NCI-H187 treated with DMSO at 0.1 percent for 48 hours (cell line): ENCODE measurements at regions not wholly inside any gene's neighbourhood (a gene's known extent, or its start where the extent isn't known, plus 50 kb on each side); places are given as distances from the start of the nearest gene placed in this dataset.

Experiments used
- DNase-seq: peaks from one replicate; lab custom pipeline; 2025; lab: John Stamatoyannopoulos, UW

GRCh38 chr5:154107010-154107409 is 68.2 kb downstream of the MFAP3 start:
- no peak for DNase-seq

DNA sequence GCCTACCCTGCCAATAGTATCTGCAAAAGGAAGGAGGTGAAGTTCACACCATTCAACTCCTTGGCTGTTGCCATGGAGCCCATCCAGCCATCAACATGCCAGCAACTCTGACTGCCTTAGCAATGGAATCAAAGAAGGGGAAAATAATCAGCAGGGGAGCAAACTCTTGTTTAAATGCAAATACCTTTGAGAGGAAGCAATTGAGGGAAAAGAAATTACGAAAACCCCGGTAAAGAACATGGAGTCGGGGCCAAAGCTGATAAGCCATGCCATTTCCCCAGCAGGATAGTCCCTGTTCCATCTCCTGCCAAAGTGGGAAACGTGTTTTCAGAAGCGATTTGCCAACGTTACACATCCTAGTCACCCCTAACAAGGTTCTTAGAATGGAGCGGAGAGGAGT is 69.0 kb downstream of the MFAP3 start:
- DNase-seq = no peak

DNA sequence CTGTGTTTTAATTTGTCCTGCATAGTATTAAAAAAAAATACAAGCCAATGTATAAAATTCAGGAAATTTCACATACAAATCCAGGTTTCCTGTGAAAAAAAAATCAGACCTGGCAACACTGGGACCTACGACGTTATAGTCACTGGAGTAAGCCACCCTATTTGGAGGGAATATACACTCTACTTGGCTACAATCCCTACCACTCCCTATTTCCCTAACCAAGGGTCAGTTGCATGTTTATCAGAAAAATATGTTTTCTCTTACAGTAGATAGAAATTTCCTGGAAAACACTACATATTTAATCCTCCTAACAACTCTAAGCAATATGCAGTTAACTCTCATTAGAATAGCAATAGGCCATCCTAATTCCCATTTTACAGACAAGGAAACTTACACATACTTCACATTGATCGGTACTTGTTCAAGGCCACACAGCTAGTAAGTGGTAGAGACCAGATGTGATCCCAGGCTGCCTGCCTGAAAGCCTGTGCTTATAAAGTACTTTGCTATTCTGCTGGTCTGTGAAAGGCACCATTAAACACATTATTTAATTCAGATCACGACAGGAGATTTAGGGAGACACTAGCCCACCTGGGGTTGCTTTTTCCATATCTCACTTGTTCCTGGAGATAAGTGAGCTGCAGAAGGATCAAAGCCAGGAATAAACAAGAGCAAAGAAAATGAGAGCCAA is 70.8 kb downstream of the MFAP3 start:
- no peak for DNase-seq

- DNase-seq = no peak
Measured at GRCh38 chr5:154110107-154110453, 71.3 kb downstream of the MFAP3 start.

DNA sequence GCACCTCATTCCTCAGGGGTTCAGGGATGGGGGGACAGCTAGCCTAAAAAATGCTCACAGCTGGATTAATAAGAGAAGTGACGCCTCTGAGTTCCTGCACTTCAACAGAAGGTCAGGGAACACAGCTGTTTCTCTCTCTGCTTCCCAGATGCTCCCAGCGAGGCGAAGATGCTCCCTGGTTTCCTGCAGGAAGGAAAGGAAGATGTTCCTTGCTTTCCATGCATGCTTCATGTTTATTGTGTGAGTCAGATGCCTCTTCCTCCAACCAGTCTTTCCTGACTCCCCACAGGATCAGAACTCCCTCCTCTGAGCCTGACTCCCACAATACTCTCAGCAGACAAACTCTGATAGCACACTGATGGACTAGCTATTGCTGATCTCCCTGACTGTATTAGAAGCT is 71.9 kb downstream of the MFAP3 start:
- DNase-seq = no peak

DNA sequence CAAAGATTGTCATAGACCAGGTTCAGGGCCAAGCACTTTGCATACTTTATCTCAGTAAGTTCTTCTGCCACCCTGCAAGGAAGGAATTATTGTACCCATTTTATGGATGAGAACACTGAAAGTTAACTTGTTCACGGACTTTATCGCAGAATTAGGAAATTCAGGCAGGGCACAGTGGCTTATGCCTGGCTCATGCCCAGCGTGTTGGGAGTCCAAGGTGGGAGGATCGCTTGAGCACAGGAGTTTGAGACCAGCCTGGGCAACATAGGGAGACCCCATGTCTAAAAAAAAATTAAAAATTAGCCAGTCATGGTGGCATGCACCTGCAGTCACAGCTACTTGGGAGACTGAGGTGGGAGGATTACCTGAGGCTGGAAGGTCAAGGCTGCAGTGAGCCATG is 72.4 kb downstream of the MFAP3 start:
- no peak for DNase-seq

GRCh38 chr5:154112255-154112654 is 73.5 kb downstream of the MFAP3 start:
- DNase-seq = peak; percentile 23

DNA sequence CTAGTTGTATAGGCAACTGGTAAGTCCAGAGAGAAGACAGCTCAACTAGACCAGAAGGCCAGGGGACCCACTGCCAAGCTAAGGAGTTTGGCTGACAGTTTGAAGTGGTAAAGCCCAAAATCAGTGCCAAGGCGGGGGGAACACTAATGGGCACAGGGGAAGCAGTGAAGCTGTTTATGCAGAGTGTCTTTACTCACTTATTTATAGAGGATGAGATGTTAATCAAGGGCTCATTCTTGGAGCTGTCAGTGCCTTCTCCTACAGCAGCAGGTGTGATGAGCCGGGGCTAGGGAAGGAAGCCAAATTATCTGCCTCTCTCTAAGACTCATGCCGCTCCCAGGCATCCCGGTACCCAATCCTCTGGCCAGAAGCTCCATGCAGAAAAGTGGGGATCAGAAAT is 75.2 kb upstream of the GALNT10 start:
- DNase-seq = no peak

DNA sequence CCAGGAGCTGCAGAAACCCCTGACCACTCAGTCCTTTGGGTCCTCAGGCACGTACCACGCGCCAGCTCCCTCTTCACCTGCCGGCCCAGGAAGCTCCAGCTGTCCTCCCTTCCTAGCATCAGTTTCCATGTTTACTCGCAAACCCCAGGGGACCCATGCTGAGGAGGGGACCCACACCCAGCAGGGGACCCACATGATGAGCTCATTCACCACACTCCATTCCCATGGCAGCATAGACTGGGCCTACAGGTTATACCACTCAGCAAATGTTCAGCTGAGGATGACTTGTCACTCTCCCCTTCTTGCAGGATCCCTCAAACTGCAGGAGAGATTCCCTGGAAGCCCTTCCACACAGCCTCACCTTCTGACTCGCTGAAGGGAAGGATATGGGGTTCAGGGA is 73.5 kb upstream of the GALNT10 start:
- DNase-seq = no peak

GRCh38 chr5:154117930-154118329 is 72.6 kb upstream of the GALNT10 start:
- no peak for DNase-seq

DNA sequence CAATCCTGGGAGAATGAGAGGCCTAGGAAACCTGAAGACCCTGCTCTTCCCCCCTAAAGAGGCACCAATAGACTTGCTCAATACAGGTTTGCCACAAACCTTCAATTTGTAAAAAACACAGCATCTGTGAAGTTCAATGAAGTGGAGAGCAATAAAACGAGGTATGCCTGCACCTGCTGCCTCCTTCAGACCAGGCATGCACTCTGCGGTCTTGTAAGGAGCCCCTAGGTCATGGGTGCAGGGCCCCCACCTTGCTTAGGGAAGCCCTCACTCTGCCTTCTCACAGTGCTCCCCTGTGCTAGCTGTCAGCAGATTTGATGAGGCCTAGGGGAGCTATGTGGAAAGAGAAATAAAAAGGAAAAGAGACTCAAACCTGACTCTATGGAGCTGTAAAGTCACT is 72.1 kb upstream of the GALNT10 start:
- no peak for DNase-seq

DNA sequence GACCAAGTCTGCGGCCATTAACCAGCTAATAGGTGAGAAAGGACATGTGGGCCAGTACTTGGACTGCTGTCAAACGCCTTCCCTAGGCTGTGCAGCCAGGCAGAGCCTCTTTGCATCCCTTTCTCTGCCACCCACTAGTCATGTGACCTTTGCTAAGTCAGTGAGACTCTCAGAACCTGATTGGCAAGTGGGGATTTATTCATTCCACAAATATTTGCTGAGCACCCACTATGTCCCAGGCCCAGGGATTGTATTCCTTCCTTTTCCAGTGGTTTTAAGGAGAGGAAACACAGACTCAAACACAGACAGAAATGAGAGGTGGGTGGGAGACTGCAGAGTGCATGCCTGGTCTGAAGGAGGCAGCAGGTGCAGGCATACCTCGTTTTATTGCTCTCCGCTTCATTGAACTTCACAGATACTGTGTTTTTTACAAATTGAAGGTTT is 71.6 kb upstream of the GALNT10 start:
- DNase-seq = peak; percentile 26

GRCh38 chr5:154129013-154129412 is 61.5 kb upstream of the GALNT10 start:
- no peak for DNase-seq

DNA sequence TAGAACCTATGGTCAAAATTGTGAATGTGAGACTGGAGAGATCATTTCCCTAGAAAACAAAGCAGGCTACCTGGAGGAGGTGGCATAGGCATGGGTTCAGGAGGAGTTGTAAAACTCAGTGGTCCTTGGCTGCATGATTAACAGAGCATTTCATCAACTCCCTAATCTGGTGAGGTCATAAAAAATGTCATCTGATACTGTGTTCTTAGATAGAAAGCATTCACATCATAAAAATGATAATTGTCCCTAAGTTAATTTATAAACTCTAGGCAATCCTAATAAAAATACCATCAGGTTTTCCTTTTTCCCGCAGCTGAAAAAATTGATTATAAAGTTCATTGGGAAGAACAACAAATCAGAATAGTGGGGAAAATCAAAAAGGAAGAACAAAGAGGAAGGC is 60.6 kb upstream of the GALNT10 start:
- DNase-seq = no peak

- no peak for DNase-seq
Measured at GRCh38 chr5:154131817-154132216, 58.7 kb upstream of the GALNT10 start.

- DNase-seq = no peak
Measured at GRCh38 chr5:154132718-154133307, 57.7 kb upstream of the GALNT10 start.

DNA sequence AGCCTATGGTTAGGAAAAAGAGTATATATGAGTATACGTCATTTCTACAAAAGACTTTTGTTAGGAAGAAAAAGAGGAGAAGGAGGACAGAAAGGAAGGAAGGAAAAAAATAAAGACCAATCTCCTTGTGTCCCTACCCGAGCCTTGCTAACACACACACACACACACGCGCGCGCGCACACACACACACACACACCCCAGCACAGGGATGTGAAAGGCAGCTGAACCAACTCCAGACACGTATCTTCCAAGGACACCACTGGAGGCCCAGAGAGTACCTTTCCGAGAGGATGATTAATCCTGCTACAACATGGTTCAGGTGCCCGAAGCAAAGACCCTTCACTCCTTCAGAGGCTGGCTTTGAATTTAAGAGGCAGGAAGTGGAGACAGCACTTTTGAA is 56.9 kb upstream of the GALNT10 start:
- no peak for DNase-seq

DNA sequence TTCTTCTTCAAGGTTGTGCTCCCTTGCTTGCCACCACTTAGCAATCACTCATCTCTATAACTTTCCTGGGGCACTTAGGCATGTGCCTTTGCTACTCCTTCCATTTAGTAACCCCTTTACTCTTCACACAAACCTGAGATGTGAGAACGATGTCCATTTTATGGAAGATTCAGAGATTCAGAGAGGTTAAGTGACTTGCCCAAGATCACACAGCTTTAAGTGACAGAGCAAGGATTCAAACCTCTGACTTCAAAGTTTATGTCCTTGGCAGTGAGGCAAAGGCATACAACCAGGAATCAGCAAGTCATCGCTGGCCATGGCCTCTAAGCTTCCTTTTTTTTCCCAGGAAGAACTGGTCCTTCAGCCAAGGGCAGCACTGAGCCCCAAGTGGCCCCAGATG is 56.0 kb upstream of the GALNT10 start:
- DNase-seq = no peak

DNA sequence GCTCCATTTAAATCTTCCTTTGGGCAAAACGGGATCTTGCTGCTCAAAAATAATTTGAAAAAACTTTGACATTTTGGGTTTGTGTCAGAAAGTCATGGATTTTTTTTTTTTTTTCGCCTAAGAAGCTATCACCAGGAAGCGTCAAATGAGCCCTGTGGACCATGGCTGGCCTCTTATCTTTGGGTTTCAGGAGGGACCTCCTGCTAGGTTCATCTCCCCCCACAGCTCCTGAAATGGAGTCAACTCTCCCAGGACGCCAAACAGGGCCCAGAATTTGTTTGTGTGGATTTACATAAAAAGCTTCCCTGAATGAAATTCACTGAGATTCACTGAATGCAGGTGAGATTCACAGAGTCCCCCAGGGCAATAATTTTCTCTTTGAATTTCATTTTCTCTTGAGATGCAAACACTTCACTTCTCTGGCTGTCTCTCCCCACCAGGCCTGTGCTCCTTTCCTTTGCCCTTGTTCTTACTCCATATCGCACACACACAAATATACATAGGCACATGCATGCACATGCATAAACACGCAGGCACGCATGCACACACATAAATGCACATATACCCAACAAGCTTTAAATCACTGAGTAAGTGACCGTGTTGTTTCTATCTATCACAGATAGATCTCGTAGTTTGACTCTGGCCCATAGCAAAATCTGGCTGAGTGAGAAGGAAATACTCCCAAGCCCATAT is 55.3 kb upstream of the GALNT10 start:
- no peak for DNase-seq

DNA sequence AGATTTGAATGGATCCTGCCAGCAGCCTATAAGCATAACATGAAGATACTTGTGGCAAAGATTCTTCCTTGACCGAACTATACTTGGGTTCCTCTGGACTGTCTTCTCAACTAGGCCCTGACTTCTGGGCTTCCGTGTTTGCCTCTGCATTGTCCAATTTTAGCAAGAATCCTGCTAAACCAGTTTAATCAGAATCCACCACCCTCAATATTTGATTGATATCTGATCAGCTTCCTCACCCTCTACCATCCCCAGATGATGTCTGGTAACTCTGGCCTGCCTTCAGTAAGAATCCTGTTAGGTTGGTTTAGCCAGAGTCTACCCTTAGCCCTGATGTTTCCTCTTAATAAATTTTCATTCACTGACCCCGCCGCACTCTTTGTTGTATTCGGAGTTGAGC is 54.4 kb upstream of the GALNT10 start:
- DNase-seq = no peak

DNA sequence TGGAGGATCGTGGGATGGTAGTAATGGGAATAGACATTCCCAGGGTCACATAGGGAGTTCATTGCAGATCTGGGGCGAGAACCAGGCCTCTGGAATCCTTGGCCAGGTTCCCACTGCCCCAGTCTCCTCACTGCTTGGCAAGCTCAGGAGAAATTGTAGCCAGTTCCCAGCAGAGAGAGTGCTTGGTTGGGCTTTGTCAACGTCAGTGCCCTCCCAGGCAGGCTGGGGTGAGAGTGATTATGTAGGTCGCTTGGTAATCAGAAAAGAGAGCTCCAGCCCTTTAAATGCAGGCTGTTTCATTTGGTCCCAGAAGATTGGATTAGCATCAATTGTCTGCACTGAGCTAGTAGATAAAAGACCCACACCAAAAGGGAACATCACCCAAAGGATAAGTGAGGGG is 51.8 kb upstream of the GALNT10 start:
- DNase-seq = no peak

DNA sequence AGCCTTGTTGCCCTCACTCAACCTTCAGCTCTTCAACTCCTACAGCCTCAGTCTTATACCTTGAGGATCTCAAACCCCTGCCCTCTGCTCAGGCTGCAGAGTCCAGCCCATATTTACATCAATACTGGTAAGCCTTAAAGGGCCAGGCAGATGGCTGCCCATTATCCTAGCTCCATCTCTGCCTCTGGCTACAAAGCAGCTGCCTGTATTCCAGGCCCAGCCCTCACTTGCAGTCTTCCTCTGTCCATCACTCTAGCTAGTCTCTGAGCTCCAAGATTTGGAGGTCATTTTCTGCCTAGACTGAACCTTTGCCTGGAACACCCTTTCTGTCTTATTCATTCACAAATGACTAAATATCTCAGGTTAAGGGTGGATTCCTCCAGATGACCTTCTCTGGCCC is 50.2 kb upstream of the GALNT10 start:
- no peak for DNase-seq
